IPS-20b (cell line): ENCODE measurements at regions not wholly inside any gene's neighbourhood (a gene's known extent, or its start where the extent isn't known, plus 50 kb on each side); places are given as distances from the start of the nearest gene placed in this dataset.
"Not testable (repeated sequence)": the region's sequence is repeated elsewhere in the genome, so short reads cannot be mapped to it uniquely, and the experiment has no call there.

Experiments
- H3K27ac ChIP-seq: one replicate; pipeline ENCODE4 v1.5.1; 2013; ENCODE audit warnings: low read length
- H3K27me3 ChIP-seq: 2 replicates; pipeline ENCODE4 v1.6.1; 2013; ENCODE audit warnings: mild to moderate bottlenecking, low read length, inconsistent platforms; ENCODE audit not compliant: insufficient read depth
- H3K36me3 ChIP-seq: 2 replicates; pipeline ENCODE4 v1.6.1; 2013; ENCODE audit warnings: low read depth, mild to moderate bottlenecking, inconsistent platforms, low read length, moderate library complexity; ENCODE audit not compliant: insufficient read depth
- H3K4me1 ChIP-seq: 2 replicates; pipeline ENCODE4 v1.6.1; 2013; ENCODE audit warnings: mild to moderate bottlenecking, control low read depth, inconsistent platforms, low read length, moderate library complexity; ENCODE audit not compliant: insufficient read depth
- H3K4me3 ChIP-seq: 2 replicates; pipeline ENCODE4 v1.5.1; 2013; ENCODE audit warnings: mild to moderate bottlenecking, low read length, inconsistent platforms
- H3K9ac ChIP-seq: 2 replicates; pipeline ENCODE4 v1.6.1; 2013; ENCODE audit warnings: low read depth, mild to moderate bottlenecking, inconsistent platforms, low read length, moderate library complexity
- H3K9me3 ChIP-seq: 2 replicates; pipeline ENCODE4 v1.6.1; 2013; ENCODE audit warnings: mild to moderate bottlenecking, low read depth, low read length, inconsistent platforms; ENCODE audit not compliant: insufficient read depth

DNA sequence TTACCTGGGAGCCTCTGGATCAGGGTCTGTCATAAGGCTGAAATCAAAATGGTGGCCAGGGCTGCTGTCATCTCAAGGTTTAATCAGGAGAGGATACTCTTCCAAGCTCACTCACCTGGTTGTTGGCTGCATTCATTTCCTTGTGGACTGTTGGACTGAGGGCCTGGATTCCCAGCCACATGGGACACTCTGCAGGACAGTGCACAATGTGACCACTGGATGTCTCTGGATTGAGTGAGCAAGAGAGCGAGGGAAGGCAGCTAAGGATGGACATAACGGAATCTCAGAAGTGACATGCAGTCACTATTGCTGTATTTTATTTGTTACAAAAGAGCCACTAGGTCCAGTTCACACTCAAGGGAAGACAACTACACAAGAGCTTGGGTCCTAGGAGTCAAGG is 229.1 kb downstream of the S1PR1 start:
- Histone ChIP-seq H3K36me3 (no peaks in the 10 kb centered on the region), H3K4me1 (no peaks in the 10 kb centered on the region), H3K27ac (no peak overlapping the region), H3K9ac (no peak overlapping the region), H3K9me3 (no peaks in the 10 kb centered on the region), H3K27me3 (no peaks in the 10 kb centered on the region), H3K4me3 (no peak overlapping the region)

DNA sequence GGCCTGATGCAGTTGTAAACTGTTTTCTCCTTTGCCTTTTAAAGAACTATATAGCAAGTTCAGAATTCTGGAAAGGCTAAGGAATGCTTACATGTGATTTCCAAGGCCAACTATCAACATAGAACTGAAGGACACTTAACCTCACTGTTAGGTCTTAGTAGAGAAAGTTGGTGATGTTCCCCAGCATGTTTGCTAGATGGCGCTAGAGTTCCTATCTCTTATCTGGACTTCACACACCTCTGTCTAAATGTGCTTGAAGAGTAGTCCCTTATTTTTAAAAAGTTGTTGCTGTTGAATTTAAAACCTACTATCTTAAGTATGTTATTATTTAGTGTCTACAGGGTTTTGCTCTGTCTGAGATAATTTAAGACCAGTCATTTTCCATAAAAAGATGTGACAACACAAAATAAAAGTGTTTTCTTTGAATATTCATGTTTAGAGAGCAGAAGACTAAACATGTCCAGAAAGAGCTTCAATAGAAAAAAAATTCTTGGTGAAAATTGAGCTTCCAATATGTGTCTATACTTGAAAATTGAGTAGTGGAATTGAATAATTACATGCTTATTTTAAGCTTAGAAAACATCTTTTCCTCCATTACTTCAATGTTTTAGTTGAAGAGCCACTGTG is 237.3 kb downstream of the S1PR1 start:
- no peaks in the 10 kb centered on the region for H3K4me1 ChIP-seq
- H3K36me3 ChIP-seq, result no peaks in the 10 kb centered on the region
- H3K9ac ChIP-seq, result no peak overlapping the region
- H3K4me3 ChIP-seq, result no peak overlapping the region
- H3K9me3 ChIP-seq, result no peaks in the 10 kb centered on the region
- no peak overlapping the region for H3K27ac ChIP-seq
- H3K27me3 ChIP-seq, result no peaks in the 10 kb centered on the region

DNA sequence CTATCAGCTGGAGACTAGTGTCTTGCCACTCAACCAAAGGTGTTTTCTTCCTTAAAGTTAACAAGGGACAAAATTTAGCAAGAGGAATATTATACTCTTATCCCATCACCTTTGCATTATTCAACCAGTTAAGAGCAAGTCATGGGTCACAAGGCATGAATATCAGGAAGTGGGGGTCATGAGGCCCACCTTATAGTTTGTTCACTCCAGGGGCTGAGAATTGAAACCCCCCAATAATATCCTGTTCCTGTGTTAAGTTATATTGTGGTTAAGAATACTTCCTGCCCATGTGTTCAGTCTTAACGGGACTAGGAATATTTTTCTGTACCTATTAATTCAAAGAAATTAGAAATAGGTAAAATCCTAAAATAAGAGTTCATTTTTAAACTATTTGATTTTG is 239.7 kb downstream of the S1PR1 start:
- H3K27ac ChIP-seq, result no peak overlapping the region
- H3K9ac ChIP-seq, result no peak overlapping the region
- H3K27me3 ChIP-seq, result no peaks in the 10 kb centered on the region
- H3K9me3 ChIP-seq, result no peaks in the 10 kb centered on the region
- H3K4me3 ChIP-seq, result no peak overlapping the region
- no peaks in the 10 kb centered on the region for H3K36me3 ChIP-seq
- no peaks in the 10 kb centered on the region for H3K4me1 ChIP-seq

DNA sequence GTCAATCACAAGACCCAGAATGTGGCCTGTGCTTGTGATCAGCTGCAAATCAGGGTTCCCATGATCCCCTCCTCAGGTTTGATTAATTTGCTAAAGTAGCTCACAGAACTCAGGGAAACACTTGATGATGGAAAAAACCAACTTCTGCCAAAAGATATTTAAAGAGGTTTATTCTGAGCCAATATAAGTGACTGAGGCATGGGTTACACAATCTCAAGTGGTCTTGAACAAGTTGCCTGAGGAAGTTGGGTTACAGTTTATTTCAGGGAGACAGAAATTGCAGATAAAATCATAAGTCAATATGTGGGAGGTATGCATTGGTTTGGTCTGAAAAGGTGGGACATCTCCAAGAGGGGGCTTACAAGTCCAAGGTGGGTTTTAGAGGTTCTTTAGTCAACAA is 243.1 kb downstream of the S1PR1 start:
- Histone ChIP-seq H3K9me3 (no peaks in the 10 kb centered on the region), H3K27ac (no peak overlapping the region), H3K9ac (no peak overlapping the region), H3K36me3 (no peaks in the 10 kb centered on the region), H3K27me3 (no peaks in the 10 kb centered on the region), H3K4me1 (peaks cover 6% of the 10 kb centered on the region; the same call in 1 of the 2 replicates), H3K4me3 (no peak overlapping the region)

DNA sequence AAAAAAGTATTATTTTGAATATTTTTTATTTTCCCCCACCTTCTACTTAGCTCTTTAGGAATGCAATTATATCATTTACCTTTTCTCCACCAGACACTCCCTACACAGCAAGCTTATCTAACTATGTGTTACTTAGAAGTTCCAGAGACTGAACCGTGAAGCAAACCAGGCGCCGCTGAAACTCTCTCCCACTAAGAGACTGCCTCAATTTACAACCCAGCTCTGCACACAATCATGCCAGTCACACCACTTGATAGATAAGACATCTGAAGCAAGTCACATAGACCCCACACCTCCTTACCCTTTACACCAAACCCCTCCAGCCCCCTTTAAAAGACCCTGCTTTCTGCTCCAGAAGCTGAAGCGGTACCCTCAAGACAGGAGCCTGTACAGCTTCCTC is 245.5 kb downstream of the S1PR1 start:
- H3K36me3 ChIP-seq, result no peaks in the 10 kb centered on the region
- peaks cover 6% of the 10 kb centered on the region; the same call in 1 of the 2 replicates for H3K4me1 ChIP-seq
- H3K27ac ChIP-seq, result no peak overlapping the region
- no peaks in the 10 kb centered on the region for H3K27me3 ChIP-seq
- no peaks in the 10 kb centered on the region for H3K9me3 ChIP-seq
- no peak overlapping the region for H3K4me3 ChIP-seq
- no peak overlapping the region for H3K9ac ChIP-seq

DNA sequence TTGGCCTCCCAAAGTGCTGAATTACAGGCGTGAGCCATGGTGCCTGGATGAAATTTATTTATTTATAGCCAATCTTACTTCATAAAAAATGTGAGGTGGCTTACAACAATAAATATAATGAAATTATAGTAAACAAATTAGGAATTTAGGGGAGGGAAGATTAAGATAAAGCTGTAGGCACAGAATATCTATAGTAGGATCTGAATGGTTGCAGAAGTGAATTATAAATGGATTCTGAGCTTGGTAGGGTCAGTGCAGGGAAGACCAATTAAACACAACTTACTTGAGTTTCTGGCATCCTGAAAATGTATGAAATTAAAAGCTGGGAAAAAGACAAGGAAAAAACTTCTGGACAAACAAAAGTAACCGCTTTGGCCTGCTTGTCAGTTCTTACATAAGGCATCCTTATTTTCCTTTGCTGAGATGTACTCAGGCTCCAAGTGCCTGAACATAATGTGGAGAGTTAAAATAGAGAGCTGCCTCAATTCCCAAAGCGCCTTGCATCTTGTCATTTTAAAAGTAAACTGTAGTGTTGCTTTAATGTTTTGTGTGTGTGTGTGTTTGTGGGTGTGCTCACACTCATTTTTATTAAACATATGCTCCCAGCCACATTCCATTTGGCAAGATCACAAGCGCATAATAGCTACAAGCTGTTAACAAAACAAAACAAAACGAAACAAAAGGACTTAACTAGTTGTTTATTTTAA is 247.3 kb downstream of the S1PR1 start:
- no peaks in the 10 kb centered on the region for H3K36me3 ChIP-seq
- peaks cover 6% of the 10 kb centered on the region; the same call in 1 of the 2 replicates for H3K4me1 ChIP-seq
- H3K9me3 ChIP-seq, result peaks cover under 1% of the 10 kb centered on the region; the same call in 1 of the 2 replicates
- H3K27me3 ChIP-seq, result no peaks in the 10 kb centered on the region
- H3K27ac ChIP-seq, result no peak overlapping the region
- H3K4me3 ChIP-seq, result no peak overlapping the region
- no peak overlapping the region for H3K9ac ChIP-seq

DNA sequence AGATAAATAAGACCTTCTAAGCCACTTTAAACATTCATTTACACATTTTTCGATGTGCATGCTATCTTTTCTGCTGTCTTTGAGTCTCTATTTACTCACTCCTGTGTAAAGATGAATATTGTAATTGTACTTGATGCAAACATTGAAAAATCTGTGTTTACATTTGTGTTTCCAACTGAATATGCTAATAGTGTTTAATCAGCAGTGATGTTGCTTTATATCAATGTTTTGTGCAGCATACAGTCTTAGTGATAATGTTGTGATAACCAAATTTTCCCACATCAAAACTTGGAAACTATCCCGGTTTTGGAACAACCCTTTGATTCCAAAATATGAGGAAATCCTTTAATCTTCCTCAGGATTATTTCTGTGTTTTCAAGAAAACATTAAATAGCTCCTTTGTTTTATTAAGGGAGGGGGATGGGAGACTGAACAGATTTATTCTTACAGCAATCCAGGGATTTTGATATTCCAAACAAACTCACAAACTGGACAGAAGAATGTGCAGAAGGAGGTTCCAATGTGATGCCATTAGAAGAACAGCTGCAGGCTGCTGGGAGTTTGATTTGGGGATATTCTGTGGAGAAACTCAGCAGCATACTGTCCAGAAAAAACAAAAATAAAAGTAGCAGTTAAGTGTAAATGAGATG is 248.0 kb downstream of the S1PR1 start:
- H3K9me3 ChIP-seq, result peaks cover 8% of the 10 kb centered on the region; the same call in 1 of the 2 replicates

DNA sequence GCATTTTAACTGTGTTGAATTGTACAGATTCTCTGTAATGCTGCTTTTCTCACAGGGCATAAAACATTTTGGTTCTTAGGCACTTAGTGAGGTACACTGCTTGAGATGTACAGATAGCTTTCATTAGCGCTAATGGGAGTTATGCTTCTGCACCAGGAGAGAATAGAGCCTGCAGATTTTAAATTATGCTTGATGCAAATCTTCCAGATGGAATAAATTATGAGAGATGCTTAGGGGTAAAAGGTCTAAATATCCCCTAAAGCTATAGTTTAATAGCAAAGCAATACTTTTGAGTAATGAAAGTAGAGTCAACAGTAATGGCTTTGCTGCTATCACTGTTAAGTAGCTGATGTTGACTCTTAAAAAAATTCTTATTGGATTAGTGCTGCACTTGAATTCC is 248.9 kb downstream of the S1PR1 start:
- Histone ChIP-seq H3K9ac (no peak overlapping the region), H3K4me1 (peaks cover 6% of the 10 kb centered on the region; the same call in 1 of the 2 replicates), H3K4me3 (no peak overlapping the region), H3K27ac (no peak overlapping the region), H3K9me3 (peaks cover 8% of the 10 kb centered on the region; the same call in 1 of the 2 replicates), H3K27me3 (no peaks in the 10 kb centered on the region), H3K36me3 (no peaks in the 10 kb centered on the region)

More for the DNA sequence above, 248.0 kb downstream of the S1PR1 start:
- Histone ChIP-seq H3K27me3 (no peaks in the 10 kb centered on the region), H3K4me1 (peaks cover 6% of the 10 kb centered on the region; the same call in 1 of the 2 replicates), H3K4me3 (no peak overlapping the region), H3K9ac (no peak overlapping the region), H3K36me3 (no peaks in the 10 kb centered on the region), H3K27ac (no peak overlapping the region)

DNA sequence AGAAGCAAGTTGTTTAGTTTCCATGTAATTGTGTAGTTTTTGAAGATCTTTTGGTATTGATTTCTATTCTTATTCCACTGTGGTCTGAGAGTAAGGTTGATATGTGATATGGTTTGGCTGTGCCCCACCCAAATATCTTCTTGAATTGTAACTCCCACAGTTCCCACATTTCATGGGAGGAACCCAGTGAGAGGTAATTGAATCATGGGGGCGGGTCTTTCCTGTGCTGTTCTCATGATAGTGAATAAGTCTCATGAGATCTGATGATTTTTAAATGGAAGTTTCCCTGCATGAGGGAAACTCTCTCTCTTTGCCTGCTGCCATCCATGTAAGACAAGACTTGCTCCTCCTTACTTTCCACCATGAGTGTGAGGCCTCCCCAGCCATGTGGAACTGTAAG is 255.3 kb downstream of the S1PR1 start:
- not testable (repeated sequence) for H3K36me3 ChIP-seq, H3K27ac ChIP-seq, H3K9me3 ChIP-seq

DNA sequence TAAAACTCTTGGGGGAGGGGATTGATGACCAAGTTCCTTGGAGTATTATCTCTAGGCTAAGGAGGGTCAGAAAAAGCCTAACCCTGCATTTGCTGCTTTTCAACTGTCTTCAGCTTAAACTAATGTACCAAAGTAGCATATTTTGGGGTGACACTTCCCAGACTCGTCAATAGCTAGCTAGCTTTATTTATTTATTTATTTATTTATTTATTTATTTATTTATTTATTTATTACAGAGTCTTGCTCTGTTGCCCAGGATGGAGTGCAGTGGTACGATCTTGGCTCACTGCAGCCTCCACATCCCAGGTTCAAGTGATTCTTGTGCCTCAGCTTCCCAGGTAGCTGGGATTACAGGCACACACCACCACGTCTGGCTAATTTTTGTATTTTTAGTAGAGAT is 257.1 kb downstream of the S1PR1 start:
- H3K27me3 ChIP-seq, H3K36me3 ChIP-seq, H3K4me1 ChIP-seq, H3K9ac ChIP-seq, H3K9me3 ChIP-seq, H3K4me3 ChIP-seq, H3K27ac ChIP-seq: not testable (repeated sequence)

More for the DNA sequence above, 255.3 kb downstream of the S1PR1 start:
- not testable (repeated sequence) for H3K9ac ChIP-seq, H3K4me3 ChIP-seq, H3K27me3 ChIP-seq, H3K4me1 ChIP-seq

DNA sequence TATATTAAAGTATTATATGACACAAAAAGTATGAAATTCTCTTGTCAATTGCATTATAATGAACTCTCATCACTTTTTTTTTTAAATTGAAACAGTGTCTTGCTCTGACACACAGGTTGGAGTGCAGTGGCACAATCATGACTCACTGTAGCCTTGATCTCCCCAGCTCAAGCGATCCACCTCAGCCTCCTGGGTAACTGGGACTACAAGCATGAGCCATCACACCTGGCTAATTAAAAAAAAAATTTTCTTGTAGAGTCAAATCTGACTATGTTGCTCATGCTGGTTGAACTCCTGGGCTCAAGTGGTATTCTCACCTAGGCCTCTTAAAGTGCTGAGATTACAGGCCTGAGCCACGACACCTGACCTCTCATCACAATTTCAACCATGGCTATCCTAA is 259.3 kb downstream of the S1PR1 start:
- no peak overlapping the region for H3K9ac ChIP-seq
- no peaks in the 10 kb centered on the region for H3K9me3 ChIP-seq
- no peaks in the 10 kb centered on the region for H3K27me3 ChIP-seq
- no peaks in the 10 kb centered on the region for H3K4me1 ChIP-seq
- no peak overlapping the region for H3K27ac ChIP-seq
- H3K36me3 ChIP-seq, result no peaks in the 10 kb centered on the region
- no peak overlapping the region for H3K4me3 ChIP-seq
